ENCODE measurements at regions not wholly inside any gene's neighbourhood (a gene's known extent, or its start where the extent isn't known, plus 50 kb on each side); places are given as distances from the start of the nearest gene placed in this dataset.

DNA sequence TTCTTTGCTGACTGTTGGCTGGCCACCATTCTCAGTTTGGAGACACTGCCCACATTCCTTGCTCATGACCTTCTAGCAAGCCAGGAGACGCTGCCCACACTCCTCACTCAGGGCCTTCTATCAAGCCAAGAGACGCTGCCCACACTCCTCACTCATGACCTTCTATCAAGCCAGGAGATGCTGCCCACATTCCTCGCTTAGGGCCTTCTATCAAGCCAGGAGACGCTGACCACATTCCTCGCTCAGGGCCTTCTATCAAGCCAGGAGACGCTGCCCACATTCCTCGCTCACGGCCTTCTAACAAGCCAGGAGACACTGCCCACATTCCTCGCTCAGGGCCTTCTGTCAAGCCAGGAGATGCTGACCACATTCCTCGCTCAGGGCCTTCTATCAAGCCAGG, 131.3 kb upstream of the CBLN2 start:
- TF ChIP-seq ISL1 (CRISPR knock-in tag; IDR thresholded peaks at IDR 0.05) = no peak
- TF ChIP-seq PATZ1 (CRISPR knock-in tag; IDR thresholded peaks at IDR 0.05; ENCODE audit: borderline replicate concordance) = no peak
- TF ChIP-seq CREB5 (CRISPR knock-in tag; IDR thresholded peaks at IDR 0.05; ENCODE audit: low read depth) = no peak
- TF ChIP-seq ZNF565 (CRISPR knock-in tag; conservative IDR thresholded peaks at IDR 0.05; ENCODE audit: low read depth) = no peak
- TF ChIP-seq CSDC2 (CRISPR knock-in tag; IDR thresholded peaks at IDR 0.05) = no peak
- no peak for TF ChIP-seq TCF4 (CRISPR knock-in tag; IDR thresholded peaks at IDR 0.05; ENCODE audit: borderline replicate concordance)
- TF ChIP-seq GLIS3 (CRISPR knock-in tag; IDR thresholded peaks at IDR 0.05) = no peak
- TF ChIP-seq BACH2 (CRISPR knock-in tag; IDR thresholded peaks at IDR 0.05; ENCODE audit: borderline replicate concordance) = no peak
- no peak for TF ChIP-seq SNAI2 (CRISPR knock-in tag; IDR thresholded peaks at IDR 0.05)

Data from SK-N-SH treated with all-trans-retinoic acid at 6 μM for 48 hours (cell line).